GM19025 (cell line): ENCODE measurements at regions not wholly inside any gene's neighbourhood (a gene's known extent, or its start where the extent isn't known, plus 50 kb on each side); places are given as distances from the start of the nearest gene placed in this dataset.
"Not testable (repeated sequence)": the region's sequence is repeated elsewhere in the genome, so short reads cannot be mapped to it uniquely, and the experiment has no call there.

ENCODE experiments used
- ATAC-seq: cut with Tn5 transposase; IDR thresholded peaks from one replicate; pipeline ENCODE4 v1.9.1; 2021; ENCODE audit warnings: mild to moderate bottlenecking, low read depth, moderate library complexity; ENCODE audit not compliant: unreplicated experiment

- ATAC-seq = no peak
Observed at GRCh38 chr5:126023994-126024441, 399.2 kb upstream of the GRAMD2B start.

- no peak for ATAC-seq
Observed at GRCh38 chr5:126027149-126027548, 396.1 kb upstream of the GRAMD2B start.

GRCh38 chr5:126027652-126028051 is 395.6 kb upstream of the GRAMD2B start:
- no peak for ATAC-seq

- ATAC-seq = no peak
Observed at GRCh38 chr5:126028336-126028735, 394.9 kb upstream of the GRAMD2B start.

GRCh38 chr5:126029282-126029681 is 393.9 kb upstream of the GRAMD2B start:
- not testable (repeated sequence) for ATAC-seq

GRCh38 chr5:126030698-126031097 is 392.5 kb upstream of the GRAMD2B start:
- no peak for ATAC-seq

GRCh38 chr5:126031989-126032716 is 391.1 kb upstream of the GRAMD2B start:
- ATAC-seq = no peak

GRCh38 chr5:126043688-126044087 is 379.5 kb upstream of the GRAMD2B start:
- ATAC-seq = no peak

- ATAC-seq = no peak
Observed at GRCh38 chr5:126044111-126044668, 379.0 kb upstream of the GRAMD2B start.

- ATAC-seq = no peak
Observed at GRCh38 chr5:126044931-126045565, 378.2 kb upstream of the GRAMD2B start.

GRCh38 chr5:126046318-126046717 is 376.9 kb upstream of the GRAMD2B start:
- ATAC-seq = no peak

- no peak for ATAC-seq
Observed at GRCh38 chr5:126046846-126047571, 376.2 kb upstream of the GRAMD2B start.

- ATAC-seq = no peak
Observed at GRCh38 chr5:126052120-126052519, 371.1 kb upstream of the GRAMD2B start.

GRCh38 chr5:126052791-126053190 is 370.4 kb upstream of the GRAMD2B start:
- ATAC-seq = no peak

GRCh38 chr5:126053630-126054029 is 369.6 kb upstream of the GRAMD2B start:
- no peak for ATAC-seq

- no peak for ATAC-seq
Observed at GRCh38 chr5:126054577-126055347, 368.4 kb upstream of the GRAMD2B start.

GRCh38 chr5:126055348-126055729 is 367.9 kb upstream of the GRAMD2B start:
- no peak for ATAC-seq

- ATAC-seq = no peak
Observed at GRCh38 chr5:126056352-126056751, 366.9 kb upstream of the GRAMD2B start.

- no peak for ATAC-seq
Observed at GRCh38 chr5:126056851-126057622, 366.2 kb upstream of the GRAMD2B start.

GRCh38 chr5:126058392-126058791 is 364.8 kb upstream of the GRAMD2B start:
- not testable (repeated sequence) for ATAC-seq
